ENCODE measurements at regions not wholly inside any gene's neighbourhood (a gene's known extent, or its start where the extent isn't known, plus 50 kb on each side); places are given as distances from the start of the nearest gene placed in this dataset.

DNA sequence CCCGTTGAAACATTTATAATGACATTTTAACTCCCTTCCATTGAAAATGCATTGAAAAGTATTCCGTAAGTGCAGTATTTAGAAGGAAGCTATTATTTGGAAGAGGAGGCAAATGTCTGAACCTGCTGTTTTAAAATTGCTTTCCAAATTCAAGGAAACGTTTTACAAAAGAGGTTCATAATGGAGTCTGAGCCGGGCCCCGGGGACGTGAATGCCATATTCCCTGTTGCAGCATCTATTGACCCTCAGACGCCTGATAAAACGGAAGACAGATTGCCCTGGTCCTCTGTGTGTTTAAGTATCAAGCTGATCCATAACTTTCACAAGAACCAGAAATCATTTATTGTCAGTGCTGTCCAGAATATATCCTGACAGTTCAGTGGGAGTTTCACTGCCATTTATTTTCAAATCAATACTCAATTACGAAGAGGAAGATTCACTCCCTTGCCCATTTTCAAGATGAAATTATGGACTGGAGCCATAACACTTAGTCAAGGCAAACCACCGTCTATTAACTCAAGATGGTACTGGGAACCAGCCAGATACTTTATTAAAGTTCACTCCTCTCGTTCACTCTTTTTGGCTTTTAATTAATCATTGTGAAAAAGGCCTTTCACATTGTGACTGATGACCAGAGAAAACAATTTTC is 435.7 kb upstream of the PFKP start:
- DNase-seq (ENCODE audit: low spot score) = no peak

DNA sequence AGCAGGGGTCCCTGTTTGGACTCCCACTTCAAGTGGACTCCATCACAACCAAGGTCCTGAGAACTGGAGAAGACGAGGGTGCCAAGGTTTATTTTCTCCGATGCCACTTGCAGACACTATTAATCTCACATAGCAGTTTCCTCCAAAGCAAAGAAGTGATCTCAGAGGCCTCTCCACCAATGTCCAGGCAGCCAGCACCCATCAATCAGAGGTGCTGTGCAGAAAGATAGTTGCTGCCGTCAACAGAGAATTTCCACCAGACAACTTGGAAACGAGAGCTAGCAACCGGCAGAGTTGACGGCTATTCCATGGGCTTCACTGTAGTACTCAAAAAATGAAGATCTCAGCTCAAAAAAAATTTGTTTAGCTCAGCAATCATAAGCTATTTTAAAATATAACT is 438.6 kb upstream of the PFKP start:
- no peak for DNase-seq (ENCODE audit: low spot score)
- TF ChIP-seq, protein P1, sequence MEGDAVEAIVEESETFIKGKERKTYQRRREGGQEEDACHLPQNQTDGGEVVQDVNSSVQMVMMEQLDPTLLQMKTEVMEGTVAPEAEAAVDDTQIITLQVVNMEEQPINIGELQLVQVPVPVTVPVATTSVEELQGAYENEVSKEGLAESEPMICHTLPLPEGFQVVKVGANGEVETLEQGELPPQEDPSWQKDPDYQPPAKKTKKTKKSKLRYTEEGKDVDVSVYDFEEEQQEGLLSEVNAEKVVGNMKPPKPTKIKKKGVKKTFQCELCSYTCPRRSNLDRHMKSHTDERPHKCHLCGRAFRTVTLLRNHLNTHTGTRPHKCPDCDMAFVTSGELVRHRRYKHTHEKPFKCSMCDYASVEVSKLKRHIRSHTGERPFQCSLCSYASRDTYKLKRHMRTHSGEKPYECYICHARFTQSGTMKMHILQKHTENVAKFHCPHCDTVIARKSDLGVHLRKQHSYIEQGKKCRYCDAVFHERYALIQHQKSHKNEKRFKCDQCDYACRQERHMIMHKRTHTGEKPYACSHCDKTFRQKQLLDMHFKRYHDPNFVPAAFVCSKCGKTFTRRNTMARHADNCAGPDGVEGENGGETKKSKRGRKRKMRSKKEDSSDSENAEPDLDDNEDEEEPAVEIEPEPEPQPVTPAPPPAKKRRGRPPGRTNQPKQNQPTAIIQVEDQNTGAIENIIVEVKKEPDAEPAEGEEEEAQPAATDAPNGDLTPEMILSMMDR (IDR thresholded peaks at IDR 0.05; ENCODE audit: extremely low read depth, missing control alignments) = no peak

More for the DNA sequence above, 435.7 kb upstream of the PFKP start:
- TF ChIP-seq, protein P1 (IDR thresholded peaks at IDR 0.05; ENCODE audit: extremely low read depth, missing control alignments) = no peak

DNA sequence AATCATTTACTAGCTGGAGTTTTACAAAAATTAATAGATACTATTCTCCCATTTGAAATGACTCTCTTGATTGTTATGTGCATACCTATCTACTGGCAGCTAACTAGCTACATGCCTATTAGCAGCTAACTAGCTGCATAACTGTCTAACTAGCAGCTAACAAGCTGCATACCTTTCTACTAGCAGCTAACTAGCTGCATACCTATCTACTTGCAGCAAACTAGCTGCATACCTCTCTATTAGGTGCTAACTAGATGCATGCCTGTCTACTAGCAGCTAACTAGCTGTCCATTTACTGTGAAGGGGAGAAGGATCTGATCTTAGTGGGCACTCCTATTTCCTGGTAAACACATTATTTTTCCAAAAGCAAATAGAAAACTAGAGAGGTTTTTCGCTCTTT is 439.4 kb upstream of the PFKP start:
- DNase-seq (ENCODE audit: low spot score) = no peak
- TF ChIP-seq, protein P1 (IDR thresholded peaks at IDR 0.05; ENCODE audit: extremely low read depth, missing control alignments) = no peak

DNA sequence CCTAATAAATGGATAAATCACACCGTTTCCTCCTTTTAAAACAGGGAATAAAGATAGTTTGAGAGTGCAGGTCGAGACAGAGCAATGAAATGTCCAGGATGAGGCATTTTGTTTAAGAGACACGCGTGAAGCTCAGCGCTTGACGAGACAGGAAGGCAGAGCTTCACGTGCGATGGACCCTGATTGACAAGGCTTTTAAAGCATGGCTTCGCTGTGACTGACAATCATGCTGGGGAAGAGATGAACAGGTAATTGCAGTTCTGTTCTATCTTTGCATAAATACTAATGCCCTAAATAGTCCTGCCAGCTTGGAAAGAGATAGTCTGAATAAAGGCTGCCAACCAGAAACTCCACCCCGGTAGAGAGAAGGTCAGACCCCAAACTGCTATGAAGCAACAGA is 442.3 kb upstream of the PFKP start:
- no peak for DNase-seq (ENCODE audit: low spot score)
- TF ChIP-seq, protein P1 (IDR thresholded peaks at IDR 0.05; ENCODE audit: extremely low read depth, missing control alignments) = no peak

DNA sequence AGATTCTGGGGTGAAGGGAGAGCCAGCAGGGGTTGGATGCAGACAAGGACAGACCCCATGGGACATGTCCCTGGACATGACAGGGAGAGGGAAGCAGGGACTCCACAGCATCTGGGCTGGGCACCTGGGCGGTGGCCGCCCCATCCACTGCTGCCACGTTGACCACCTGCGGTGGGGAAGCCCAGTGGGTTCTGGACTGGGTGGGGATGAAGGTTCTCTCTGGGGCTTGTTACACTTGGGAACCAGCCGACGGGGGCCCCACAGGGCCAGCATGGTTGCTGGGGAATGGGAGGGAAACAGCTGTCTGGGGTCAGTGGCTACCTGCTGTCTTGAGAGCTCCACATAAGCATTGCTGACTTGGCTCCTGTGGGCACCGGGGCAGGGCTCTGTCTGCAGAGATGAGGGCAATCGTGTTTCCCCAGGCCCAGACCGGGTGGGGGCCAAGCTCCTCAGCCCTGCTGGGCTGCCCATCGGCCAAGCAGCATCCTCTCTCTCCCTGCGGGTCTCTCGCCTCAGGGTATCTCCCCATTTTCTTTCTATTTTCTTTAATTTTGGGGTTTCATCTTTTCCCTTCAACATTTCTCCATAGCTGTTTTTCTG is 443.6 kb upstream of the PFKP start:
- DNase-seq (ENCODE audit: low spot score) = no peak
- TF ChIP-seq, protein P1 (IDR thresholded peaks at IDR 0.05; ENCODE audit: extremely low read depth, missing control alignments) = no peak

DNA sequence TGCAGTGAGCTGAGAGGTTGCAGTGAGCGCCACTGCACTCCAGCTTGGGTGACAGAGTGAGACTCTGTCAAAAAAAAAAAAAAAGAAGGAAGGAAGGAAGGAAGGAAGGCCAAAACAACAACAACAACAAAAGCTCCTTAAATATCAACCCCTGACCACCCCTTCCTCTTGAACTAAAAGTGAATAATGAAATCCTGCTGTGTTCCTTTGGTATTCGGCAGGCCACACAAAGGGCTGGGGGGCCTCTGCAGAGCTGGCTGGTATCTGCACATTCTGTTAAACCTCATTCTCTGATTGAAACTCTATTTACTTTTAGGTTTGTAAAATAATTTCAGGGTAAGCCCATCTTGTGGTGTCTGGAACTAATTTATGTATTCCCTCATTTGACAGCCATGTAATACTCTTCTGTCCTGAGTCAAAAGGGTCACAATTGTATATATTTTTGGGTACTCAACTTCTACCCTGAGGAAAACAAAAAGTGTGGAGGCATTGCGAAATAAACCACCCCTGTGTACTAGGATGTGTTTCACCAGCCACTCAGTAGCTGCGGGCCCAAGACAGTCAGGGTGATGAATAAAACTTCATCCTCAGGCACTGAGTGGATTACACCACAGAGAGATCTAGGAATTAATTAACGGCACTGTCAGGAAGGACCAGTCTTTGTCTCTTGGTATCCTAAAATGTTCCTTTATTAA is 446.4 kb upstream of the PFKP start:
- TF ChIP-seq, protein P1 (IDR thresholded peaks at IDR 0.05; ENCODE audit: extremely low read depth, missing control alignments) = no peak

DNA sequence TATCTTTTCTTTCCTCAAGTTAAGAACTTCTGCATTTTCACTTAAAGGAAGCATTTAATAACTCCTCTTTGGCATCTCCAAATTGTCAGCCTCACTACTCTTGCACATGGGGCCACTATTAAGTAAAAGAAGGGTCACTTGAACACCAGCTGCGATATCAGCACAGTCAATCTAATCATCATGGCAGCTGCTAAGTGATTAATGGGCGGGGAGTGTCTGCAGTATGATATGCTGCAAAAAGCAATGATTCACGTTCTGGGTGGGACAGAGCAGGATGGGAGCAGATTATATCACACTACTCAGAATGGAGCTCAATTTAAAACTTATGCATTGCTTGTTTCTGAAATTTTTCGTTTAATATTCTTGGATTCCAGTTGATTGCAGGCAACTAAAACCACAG is 447.4 kb upstream of the PFKP start:
- TF ChIP-seq, protein P1 (IDR thresholded peaks at IDR 0.05; ENCODE audit: extremely low read depth, missing control alignments) = no peak
- DNase-seq (ENCODE audit: low spot score) = no peak

More for the DNA sequence above, 446.4 kb upstream of the PFKP start:
- no peak for DNase-seq (ENCODE audit: low spot score)

Measured in GM20000 (cell line).